Caco-2 (cell line): ENCODE measurements at regions not wholly inside any gene's neighbourhood (a gene's known extent, or its start where the extent isn't known, plus 50 kb on each side); places are given as distances from the start of the nearest gene placed in this dataset.

Experiments used
- BruUV-seq: library from RNA; stranded (reverse); fragments of 400-500 nt; replicated peaks from 2 replicates; lab custom pipeline; 2021; lab: Mats Ljungman, UMichigan
- CTCF ChIA-PET: fragments of 300-600 bp; sonication (Branson Sonifier 250); formaldehyde crosslinking; loops from one replicate; lab custom pipeline; 2022; ENCODE audit warnings: antibody characterized with exemption; lab: Charles Lee
- POLR2A ChIA-PET: fragments of 300-600 bp; sonication (Branson Sonifier 250); formaldehyde crosslinking; loops from one replicate; lab custom pipeline; 2022; ENCODE audit warnings: antibody characterized with exemption; lab: Charles Lee
- DNase-seq, 2 experiments: peaks; one replicate each; pipeline versions ENCODE4 v3.0.0 to v3.0.0-alpha.2; 2020 to 2022
- H3K27me3 ChIP-seq: replicated peaks from 2 replicates; pipeline ENCODE4 v1.6.0; 2011; ENCODE audit warnings: low read length; ENCODE audit not compliant: control insufficient read depth, insufficient read depth
- H3K36me3 ChIP-seq: 2 replicates; pipeline ENCODE4 v1.5.1; 2011; ENCODE audit warnings: low read length; ENCODE audit not compliant: control insufficient read depth, insufficient read depth
- H3K4me1 ChIP-seq: fragments of 250-450 bp; sonication (Bioruptor Pico); 2 replicates; pipeline ENCODE4 v1.5.1; 2020; ENCODE audit warnings: mild to moderate bottlenecking
- H3K4me3 ChIP-seq: 2 replicates; pipeline ENCODE4 v1.5.1; 2011; ENCODE audit warnings: low read depth, mild to moderate bottlenecking, control low read depth, low read length
- H3K9me3 ChIP-seq: fragments of 250-450 bp; sonication (Bioruptor Pico); 2 replicates; pipeline ENCODE4 v1.5.1; 2020; ENCODE audit warnings: mild to moderate bottlenecking, moderate library complexity
- H3K27ac Mint-ChIP-seq: one replicate; pipeline ENCODE4 v1.8.0; 2022; ENCODE audit warnings: mixed read lengths; ENCODE audit not compliant: unreplicated experiment
- H3K27me3 Mint-ChIP-seq: one replicate; pipeline ENCODE4 v1.8.0; 2022; ENCODE audit warnings: mixed read lengths; ENCODE audit not compliant: insufficient read depth, unreplicated experiment
- H3K36me3 Mint-ChIP-seq: one replicate; pipeline ENCODE4 v1.8.0; 2022; ENCODE audit warnings: mild to moderate bottlenecking, mixed read lengths; ENCODE audit not compliant: insufficient read depth, unreplicated experiment
- H3K4me1 Mint-ChIP-seq: one replicate; pipeline ENCODE4 v1.8.0; 2022; ENCODE audit warnings: low read depth, mixed read lengths; ENCODE audit not compliant: unreplicated experiment
- H3K4me3 Mint-ChIP-seq: one replicate; pipeline ENCODE4 v1.8.0; 2022; ENCODE audit warnings: mild to moderate bottlenecking, moderate library complexity, mixed read lengths; ENCODE audit not compliant: unreplicated experiment
- H3K9me3 Mint-ChIP-seq: one replicate; pipeline ENCODE4 v1.8.0; 2022; ENCODE audit warnings: mixed read lengths; ENCODE audit not compliant: unreplicated experiment
- intact Hi-C: fragments of 100-400 bp; cut with micrococcal nuclease; formaldehyde crosslinking; loops from one replicate; pipeline ENCODE4 v1.10.0; 2022; ENCODE audit not compliant: unreplicated experiment
- TF ChIP-seq, protein P1 (sequence below), 2 experiments: fragments of 200-600 bp in 1 of 2; IDR thresholded peaks; 1 replicate in 1 of 2; 2 replicates in 1 of 2; pipeline versions ENCODE4 v1.5.1 to v1.8.0; 2011 to 2022; ENCODE audit warnings: antibody characterized with exemption in 1 of 2, control low read depth in 1 of 2, inconsistent platforms in 1 of 2, low read depth in 1 of 2, low read length in 1 of 2, mild to moderate bottlenecking in 1 of 2, moderate library complexity in 1 of 2; ENCODE audit not compliant: insufficient read depth in 1 of 2, severe bottlenecking in 1 of 2, unreplicated experiment in 1 of 2

DNA sequence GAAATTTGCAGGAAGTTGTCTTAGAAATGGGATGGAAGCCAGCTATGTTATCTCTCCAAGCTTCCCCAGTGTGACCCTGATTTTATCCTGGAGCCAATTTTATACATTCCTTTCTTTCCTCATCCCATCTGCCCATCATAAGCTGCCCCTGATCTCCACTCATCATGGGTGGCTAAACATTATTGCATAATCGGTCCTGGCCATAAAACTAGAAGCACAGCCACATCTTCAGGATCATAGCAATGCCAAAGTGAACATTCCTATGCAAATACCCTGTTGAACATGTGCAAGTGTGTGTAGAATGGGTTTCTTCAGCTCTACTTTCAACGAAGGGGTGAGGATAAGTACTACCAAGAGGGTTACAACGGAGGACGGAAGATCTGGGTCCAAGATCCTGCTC lies 50.6 kb upstream of the COG2 start:
- no peak overlapping the region for H3K4me3 Mint-ChIP-seq
- ChIA-PET POLR2A (no interaction called here), CTCF (no interaction called here)
- H3K4me1 Mint-ChIP-seq = no peaks in the 10 kb centered on the region
- TF ChIP-seq, protein P1, sequence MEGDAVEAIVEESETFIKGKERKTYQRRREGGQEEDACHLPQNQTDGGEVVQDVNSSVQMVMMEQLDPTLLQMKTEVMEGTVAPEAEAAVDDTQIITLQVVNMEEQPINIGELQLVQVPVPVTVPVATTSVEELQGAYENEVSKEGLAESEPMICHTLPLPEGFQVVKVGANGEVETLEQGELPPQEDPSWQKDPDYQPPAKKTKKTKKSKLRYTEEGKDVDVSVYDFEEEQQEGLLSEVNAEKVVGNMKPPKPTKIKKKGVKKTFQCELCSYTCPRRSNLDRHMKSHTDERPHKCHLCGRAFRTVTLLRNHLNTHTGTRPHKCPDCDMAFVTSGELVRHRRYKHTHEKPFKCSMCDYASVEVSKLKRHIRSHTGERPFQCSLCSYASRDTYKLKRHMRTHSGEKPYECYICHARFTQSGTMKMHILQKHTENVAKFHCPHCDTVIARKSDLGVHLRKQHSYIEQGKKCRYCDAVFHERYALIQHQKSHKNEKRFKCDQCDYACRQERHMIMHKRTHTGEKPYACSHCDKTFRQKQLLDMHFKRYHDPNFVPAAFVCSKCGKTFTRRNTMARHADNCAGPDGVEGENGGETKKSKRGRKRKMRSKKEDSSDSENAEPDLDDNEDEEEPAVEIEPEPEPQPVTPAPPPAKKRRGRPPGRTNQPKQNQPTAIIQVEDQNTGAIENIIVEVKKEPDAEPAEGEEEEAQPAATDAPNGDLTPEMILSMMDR (IDR thresholded peaks at IDR 0.05; ENCODE audit: insufficient read depth in 1 of 2, low read depth in 1 of 2, low read length in 1 of 2, severe bottlenecking in 1 of 2, unreplicated experiment in 1 of 2) = no peak
- no TSS peak for BruUV-seq
- H3K36me3 Mint-ChIP-seq = no peaks in the 10 kb centered on the region
- no peaks in the 10 kb centered on the region for H3K9me3 Mint-ChIP-seq
- Histone ChIP-seq H3K4me3 (no peak overlapping the region), H3K27me3 (peaks cover 1% of the 10 kb centered on the region; the same call in 1 of the 2 replicates), H3K9me3 (no peaks in the 10 kb centered on the region), H3K36me3 (no peaks in the 10 kb centered on the region), H3K4me1 (no peaks in the 10 kb centered on the region)
- intact Hi-C loops = no loop called here
- H3K27me3 Mint-ChIP-seq = peaks cover 13% of the 10 kb centered on the region
- no peak for DNase-seq
- H3K27ac Mint-ChIP-seq = no peak overlapping the region

DNA sequence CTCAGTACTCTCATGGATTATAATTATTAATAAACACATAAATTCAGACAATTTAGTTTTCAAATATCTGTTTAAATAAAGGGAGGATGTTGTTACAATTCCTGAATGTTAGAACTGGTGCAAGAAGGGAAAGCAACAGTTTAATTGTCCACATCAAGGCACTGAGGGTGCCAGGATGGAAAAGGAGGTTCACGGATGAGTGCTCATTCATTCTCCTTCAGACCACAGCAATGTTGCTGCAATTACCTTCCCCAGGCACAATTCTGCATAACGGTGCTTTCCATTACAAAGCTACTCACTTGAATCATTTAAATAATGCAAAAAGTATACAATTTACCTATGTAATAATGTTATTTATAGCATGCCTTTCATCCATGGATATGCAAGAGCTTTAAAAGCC lies 52.3 kb upstream of the COG2 start:
- TF ChIP-seq, protein P1 (IDR thresholded peaks at IDR 0.05; ENCODE audit: insufficient read depth in 1 of 2, low read depth in 1 of 2, low read length in 1 of 2, severe bottlenecking in 1 of 2, unreplicated experiment in 1 of 2) = no peak
- no peak overlapping the region for H3K4me3 Mint-ChIP-seq
- H3K4me3 ChIP-seq = no peak overlapping the region
- H3K27me3 Mint-ChIP-seq = peaks cover 13% of the 10 kb centered on the region
- H3K4me1 ChIP-seq = no peaks in the 10 kb centered on the region
- no peaks in the 10 kb centered on the region for H3K9me3 ChIP-seq
- intact Hi-C loops = no loop called here
- CTCF ChIA-PET = no interaction called here
- no peak overlapping the region for H3K27ac Mint-ChIP-seq
- BruUV-seq = no TSS peak
- H3K4me1 Mint-ChIP-seq = no peaks in the 10 kb centered on the region
- no peaks in the 10 kb centered on the region for H3K36me3 ChIP-seq
- H3K36me3 Mint-ChIP-seq = no peaks in the 10 kb centered on the region
- H3K9me3 Mint-ChIP-seq = no peaks in the 10 kb centered on the region
- DNase-seq = no peak
- H3K27me3 ChIP-seq = peaks cover 1% of the 10 kb centered on the region; the same call in 1 of the 2 replicates
- POLR2A ChIA-PET = no interaction called here

DNA sequence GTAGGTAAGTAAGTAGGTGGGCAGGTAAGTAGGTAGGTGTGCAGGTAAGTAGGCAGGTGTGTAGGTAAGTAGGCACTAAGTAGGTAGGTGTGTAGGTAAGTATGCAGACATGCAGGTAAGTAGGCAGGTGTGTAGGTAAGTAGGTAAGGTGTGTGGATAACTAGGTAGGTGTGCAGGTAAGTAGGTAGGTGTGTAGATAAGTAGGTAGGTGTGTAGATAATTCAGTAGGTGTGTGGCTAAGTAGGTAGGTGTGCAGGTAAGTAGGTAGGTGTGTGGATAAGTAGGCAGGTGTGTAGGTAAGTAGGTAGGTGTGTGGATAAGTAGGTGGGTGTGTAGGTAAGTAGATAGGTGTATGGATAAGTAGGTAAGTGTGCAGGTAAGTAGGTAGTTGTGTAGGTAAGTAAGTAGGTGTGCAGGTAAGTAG lies 53.9 kb upstream of the COG2 start:
- ChIA-PET POLR2A (no interaction called here), CTCF (no interaction called here)
- Histone ChIP-seq H3K4me1 (no peaks in the 10 kb centered on the region), H3K36me3 (no peaks in the 10 kb centered on the region), H3K27me3 (peaks cover 1% of the 10 kb centered on the region; the same call in 1 of the 2 replicates), H3K4me3 (no peak overlapping the region), H3K9me3 (no peaks in the 10 kb centered on the region)
- Mint-ChIP-seq H3K9me3 (no peaks in the 10 kb centered on the region), H3K27me3 (peaks cover 11% of the 10 kb centered on the region), H3K36me3 (no peaks in the 10 kb centered on the region), H3K4me3 (no peak overlapping the region), H3K4me1 (no peaks in the 10 kb centered on the region), H3K27ac (no peak overlapping the region)
- BruUV-seq = no TSS peak
- TF ChIP-seq, protein P1 (IDR thresholded peaks at IDR 0.05; ENCODE audit: insufficient read depth in 1 of 2, low read depth in 1 of 2, low read length in 1 of 2, severe bottlenecking in 1 of 2, unreplicated experiment in 1 of 2) = no peak
- intact Hi-C loops = no loop called here
- no peak for DNase-seq
